Right atrium auricular region (tissue), 2 donors: ENCODE measurements at regions not wholly inside any gene's neighbourhood (a gene's known extent, or its start where the extent isn't known, plus 50 kb on each side); places are given as distances from the start of the nearest gene placed in this dataset.

ENCODE experiments used
- DNase-seq: peaks from one replicate; pipeline ENCODE4 v3.0.0-alpha.2; 2019; ENCODE audit warnings: low spot score
- H3K27ac ChIP-seq, 2 donors: fragments of 200-600 bp; sonication (generic); 1 replicate in 1 of 2; 2 replicates in 1 of 2; pipeline ENCODE4 v1.5.1; 2016 to 2019
- H3K27me3 ChIP-seq, 2 donors: fragments of 200-600 bp; sonication (generic); one replicate each; pipeline versions ENCODE4 v1.5.1 to v1.6.0; 2017 to 2019
- H3K36me3 ChIP-seq: fragments of 200-600 bp; sonication (generic); one replicate; pipeline ENCODE4 v1.5.1; 2016
- H3K4me1 ChIP-seq, 2 donors: fragments of 200-600 bp; sonication (generic); one replicate each; pipeline versions ENCODE4 v1.5.1 to v1.6.0; 2017 to 2019
- H3K4me3 ChIP-seq, 2 donors: fragments of 200-600 bp; sonication (generic); 1 replicate in 1 of 2; 2 replicates in 1 of 2; pipeline ENCODE4 v1.5.1; 2017 to 2019; ENCODE audit warnings: mild to moderate bottlenecking in 1 of 2, moderate library complexity in 1 of 2
- H3K9me3 ChIP-seq, 2 donors: fragments of 200-600 bp; sonication (generic); one replicate each; pipeline ENCODE4 v1.5.1; 2019
- CTCF ChIP-seq, 2 donors: fragments of 200-600 bp; sonication (generic); IDR thresholded peaks; one replicate each; pipeline ENCODE4 v1.5.1; 2019; ENCODE audit warnings: antibody characterized with exemption in 2 of 2

GRCh38 chr14:40199101-40199500 lies 766.9 kb upstream of the FBXO33 start:
- no peaks in the 10 kb centered on the region for H3K27me3 ChIP-seq
- H3K27ac ChIP-seq, result no peak overlapping the region
- no peaks in the 10 kb centered on the region for H3K36me3 ChIP-seq
- DNase-seq, result no peak
- H3K4me3 ChIP-seq, result no peak overlapping the region
- no peaks in the 10 kb centered on the region for H3K4me1 ChIP-seq
- peaks cover 0 to 7% of the 10 kb centered on the region in 2 donors for H3K9me3 ChIP-seq
- no peak for TF ChIP-seq CTCF (IDR thresholded peaks at IDR 0.05)

DNA sequence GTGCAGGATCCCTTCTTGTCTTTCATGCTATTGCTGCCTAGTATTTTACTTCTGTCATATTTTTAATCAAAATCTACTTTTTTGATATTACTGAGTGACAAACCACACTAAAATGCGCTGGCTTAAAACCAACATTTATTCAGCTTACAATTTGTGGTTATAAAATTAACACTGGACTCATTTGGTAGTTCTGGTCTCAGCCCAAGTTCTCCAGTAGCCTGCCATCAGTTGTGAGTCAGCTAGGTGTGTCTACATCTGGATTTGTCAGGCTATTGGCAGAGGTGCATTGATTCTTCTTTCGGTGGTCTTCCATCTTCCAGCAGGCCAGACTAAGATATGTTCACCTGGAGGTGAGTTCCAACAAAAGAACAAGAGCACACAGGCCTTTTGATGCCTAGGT lies 765.1 kb upstream of the FBXO33 start:
- Histone ChIP-seq H3K36me3 (no peaks in the 10 kb centered on the region), H3K27ac (no peak overlapping the region), H3K4me1 (no peaks in the 10 kb centered on the region), H3K9me3 (peaks cover 0 to 7% of the 10 kb centered on the region in 2 donors), H3K27me3 (no peaks in the 10 kb centered on the region), H3K4me3 (no peak overlapping the region)
- TF ChIP-seq CTCF (IDR thresholded peaks at IDR 0.05), result no peak
- no peak for DNase-seq

- no peak overlapping the region for H3K4me3 ChIP-seq
- TF ChIP-seq CTCF (IDR thresholded peaks at IDR 0.05), result no peak
- no peaks in the 10 kb centered on the region for H3K9me3 ChIP-seq
- no peaks in the 10 kb centered on the region for H3K4me1 ChIP-seq
- H3K36me3 ChIP-seq, result no peaks in the 10 kb centered on the region
- no peak overlapping the region for H3K27ac ChIP-seq
- no peak for DNase-seq
- H3K27me3 ChIP-seq, result no peaks in the 10 kb centered on the region
These were observed 755.8 kb upstream of the FBXO33 start for GRCh38 chr14:40188006-40188405.

- no peak for DNase-seq
- H3K27me3 ChIP-seq, result no peaks in the 10 kb centered on the region
- no peak for TF ChIP-seq CTCF (IDR thresholded peaks at IDR 0.05)
- H3K4me1 ChIP-seq, result no peaks in the 10 kb centered on the region
- no peaks in the 10 kb centered on the region for H3K36me3 ChIP-seq
- H3K27ac ChIP-seq, result no peak overlapping the region
- no peaks in the 10 kb centered on the region for H3K9me3 ChIP-seq
- H3K4me3 ChIP-seq, result no peak overlapping the region
These were observed 731.9 kb upstream of the FBXO33 start for GRCh38 chr14:40164083-40164482.

GRCh38 chr14:40139657-40140056 lies 707.4 kb upstream of the FBXO33 start:
- Histone ChIP-seq H3K4me3 (no peak overlapping the region), H3K4me1 (no peaks in the 10 kb centered on the region), H3K27me3 (no peaks in the 10 kb centered on the region), H3K36me3 (no peaks in the 10 kb centered on the region), H3K9me3 (no peaks in the 10 kb centered on the region), H3K27ac (no peak overlapping the region)
- TF ChIP-seq CTCF (IDR thresholded peaks at IDR 0.05), result no peak
- DNase-seq, result no peak

DNA sequence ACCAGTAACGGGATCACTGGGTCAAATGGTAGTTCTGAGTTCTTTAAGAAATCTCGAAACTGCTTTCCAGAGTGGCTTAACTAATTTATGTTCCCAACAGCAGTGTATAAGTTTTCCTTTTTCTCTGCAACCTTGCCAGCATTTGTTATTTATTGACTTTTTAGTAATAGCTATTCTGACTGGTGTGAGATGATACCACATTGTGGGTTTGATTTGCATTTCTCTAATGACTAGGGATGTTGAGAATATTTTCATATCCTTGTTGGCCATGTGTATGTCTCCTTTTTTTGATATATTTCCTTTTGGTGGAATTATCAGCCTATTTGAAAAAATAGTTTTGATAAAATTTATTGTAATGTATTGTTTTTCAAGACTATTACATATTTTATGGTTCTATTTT lies 701.2 kb upstream of the FBXO33 start:
- Histone ChIP-seq H3K9me3 (no peaks in the 10 kb centered on the region), H3K4me3 (no peak overlapping the region), H3K27ac (no peak overlapping the region), H3K4me1 (no peaks in the 10 kb centered on the region), H3K36me3 (no peaks in the 10 kb centered on the region), H3K27me3 (no peaks in the 10 kb centered on the region)
- TF ChIP-seq CTCF (IDR thresholded peaks at IDR 0.05), result no peak
- no peak for DNase-seq
